GM12878 (cell line): ENCODE measurements at regions not wholly inside any gene's neighbourhood (a gene's known extent, or its start where the extent isn't known, plus 50 kb on each side); places are given as distances from the start of the nearest gene placed in this dataset.

Experiments used
- CREB1 ChIP-seq: IDR thresholded peaks from 2 replicates; pipeline ENCODE4 v1.6.1; 2012; ENCODE audit warnings: low read depth, mild to moderate bottlenecking, inconsistent platforms
- MXI1 ChIP-seq: fragments of 150-350 bp; IDR thresholded peaks from 2 replicates; pipeline ENCODE4 v1.6.1; 2011; ENCODE audit warnings: low read depth, mild to moderate bottlenecking, inconsistent platforms, low read length, improper control_type of control experiment
- MYB ChIP-seq: fragments of 150-350 bp; IDR thresholded peaks from 2 replicates; pipeline ENCODE4 v1.6.1; 2014; ENCODE audit warnings: mild to moderate bottlenecking, low read depth, low read length, borderline replicate concordance
- SIN3A ChIP-seq: IDR thresholded peaks from 2 replicates; pipeline ENCODE4 v1.6.1; 2012; ENCODE audit warnings: low read depth, low read length, improper control_type of control experiment
- SRF ChIP-seq, 2 experiments: IDR thresholded peaks; 2 replicates each; pipeline ENCODE4 v1.6.1; 2011; ENCODE audit warnings: low read depth in 2 of 2, low read length in 2 of 2, mild to moderate bottlenecking in 1 of 2, moderate library complexity in 1 of 2
- TAF1 ChIP-seq: IDR thresholded peaks from 2 replicates; pipeline ENCODE4 v1.6.1; 2011; ENCODE audit warnings: mild to moderate bottlenecking, low read depth, low read length, borderline replicate concordance
- ZNF24 ChIP-seq: fragments of 450-650 bp; IDR thresholded peaks from 2 replicates; pipeline ENCODE4 v1.6.1; 2017; ENCODE audit warnings: antibody characterized with exemption, mild to moderate bottlenecking
- ZNF274 ChIP-seq: IDR thresholded peaks from one replicate; pipeline ENCODE4 v1.8.0; 2011; ENCODE audit not compliant: insufficient read length, insufficient read depth
- TF ChIP-seq, protein P1 (sequence below): fragments of 450-650 bp; IDR thresholded peaks from 2 replicates; pipeline ENCODE4 v1.6.1; 2017; ENCODE audit warnings: antibody characterized with exemption, mild to moderate bottlenecking, moderate library complexity
- TF ChIP-seq, protein P2 (sequence below): IDR thresholded peaks from 2 replicates; pipeline ENCODE4 v1.6.1; 2012; ENCODE audit warnings: improper control_type of control experiment, low read depth, low read length; ENCODE audit not compliant: insufficient replicate concordance
- TF ChIP-seq, protein P3 (sequence below): fragments of 450-650 bp; IDR thresholded peaks from 2 replicates; pipeline ENCODE4 v1.6.1; 2017; ENCODE audit warnings: borderline replicate concordance
- TF ChIP-seq, protein P4 (sequence below): fragments of 450-650 bp; IDR thresholded peaks from 2 replicates; pipeline ENCODE4 v1.6.1; 2016; ENCODE audit warnings: mild to moderate bottlenecking
- TF ChIP-seq, protein P5 (sequence below): IDR thresholded peaks from 2 replicates; pipeline ENCODE4 v1.6.1; 2011; ENCODE audit warnings: borderline replicate concordance, low read depth, mild to moderate bottlenecking, moderate library complexity, low read length; ENCODE audit not compliant: insufficient read depth, poor library complexity, severe bottlenecking

DNA sequence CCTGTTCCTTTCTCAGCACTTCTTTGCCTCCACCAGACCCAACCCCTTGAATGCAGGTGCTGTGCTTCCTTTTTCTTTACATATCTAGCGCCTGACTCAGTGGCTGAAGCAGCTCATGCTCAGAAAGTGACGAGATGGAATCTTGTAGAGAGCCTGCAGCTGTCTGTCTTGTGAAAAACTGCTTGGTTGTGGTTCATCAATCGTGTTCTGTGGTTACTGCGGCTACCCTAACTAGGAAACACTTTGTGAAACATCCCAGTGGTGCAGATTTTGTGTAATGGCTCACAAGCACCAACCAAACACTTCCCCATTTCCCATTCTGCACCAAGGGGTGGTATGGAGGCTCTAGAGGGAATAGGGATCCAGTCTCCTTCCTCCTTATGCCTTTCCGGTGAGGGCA is 307.2 kb upstream of the MMADHC start (continued):
- TF ChIP-seq, protein P1, sequence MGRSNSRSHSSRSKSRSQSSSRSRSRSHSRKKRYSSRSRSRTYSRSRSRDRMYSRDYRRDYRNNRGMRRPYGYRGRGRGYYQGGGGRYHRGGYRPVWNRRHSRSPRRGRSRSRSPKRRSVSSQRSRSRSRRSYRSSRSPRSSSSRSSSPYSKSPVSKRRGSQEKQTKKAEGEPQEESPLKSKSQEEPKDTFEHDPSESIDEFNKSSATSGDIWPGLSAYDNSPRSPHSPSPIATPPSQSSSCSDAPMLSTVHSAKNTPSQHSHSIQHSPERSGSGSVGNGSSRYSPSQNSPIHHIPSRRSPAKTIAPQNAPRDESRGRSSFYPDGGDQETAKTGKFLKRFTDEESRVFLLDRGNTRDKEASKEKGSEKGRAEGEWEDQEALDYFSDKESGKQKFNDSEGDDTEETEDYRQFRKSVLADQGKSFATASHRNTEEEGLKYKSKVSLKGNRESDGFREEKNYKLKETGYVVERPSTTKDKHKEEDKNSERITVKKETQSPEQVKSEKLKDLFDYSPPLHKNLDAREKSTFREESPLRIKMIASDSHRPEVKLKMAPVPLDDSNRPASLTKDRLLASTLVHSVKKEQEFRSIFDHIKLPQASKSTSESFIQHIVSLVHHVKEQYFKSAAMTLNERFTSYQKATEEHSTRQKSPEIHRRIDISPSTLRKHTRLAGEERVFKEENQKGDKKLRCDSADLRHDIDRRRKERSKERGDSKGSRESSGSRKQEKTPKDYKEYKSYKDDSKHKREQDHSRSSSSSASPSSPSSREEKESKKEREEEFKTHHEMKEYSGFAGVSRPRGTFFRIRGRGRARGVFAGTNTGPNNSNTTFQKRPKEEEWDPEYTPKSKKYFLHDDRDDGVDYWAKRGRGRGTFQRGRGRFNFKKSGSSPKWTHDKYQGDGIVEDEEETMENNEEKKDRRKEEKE, result no peak
- TF ChIP-seq ZNF24 (no peak), SIN3A (no peak), MXI1 (no peak), TAF1 (no peak), MYB (no peak), SRF (IDR thresholded peaks at IDR 0.05; ENCODE audit: low read depth in 2 of 2, low read length in 2 of 2) (no peak), CREB1 (no peak), ZNF274 (no peak)
- TF ChIP-seq, protein P2, sequence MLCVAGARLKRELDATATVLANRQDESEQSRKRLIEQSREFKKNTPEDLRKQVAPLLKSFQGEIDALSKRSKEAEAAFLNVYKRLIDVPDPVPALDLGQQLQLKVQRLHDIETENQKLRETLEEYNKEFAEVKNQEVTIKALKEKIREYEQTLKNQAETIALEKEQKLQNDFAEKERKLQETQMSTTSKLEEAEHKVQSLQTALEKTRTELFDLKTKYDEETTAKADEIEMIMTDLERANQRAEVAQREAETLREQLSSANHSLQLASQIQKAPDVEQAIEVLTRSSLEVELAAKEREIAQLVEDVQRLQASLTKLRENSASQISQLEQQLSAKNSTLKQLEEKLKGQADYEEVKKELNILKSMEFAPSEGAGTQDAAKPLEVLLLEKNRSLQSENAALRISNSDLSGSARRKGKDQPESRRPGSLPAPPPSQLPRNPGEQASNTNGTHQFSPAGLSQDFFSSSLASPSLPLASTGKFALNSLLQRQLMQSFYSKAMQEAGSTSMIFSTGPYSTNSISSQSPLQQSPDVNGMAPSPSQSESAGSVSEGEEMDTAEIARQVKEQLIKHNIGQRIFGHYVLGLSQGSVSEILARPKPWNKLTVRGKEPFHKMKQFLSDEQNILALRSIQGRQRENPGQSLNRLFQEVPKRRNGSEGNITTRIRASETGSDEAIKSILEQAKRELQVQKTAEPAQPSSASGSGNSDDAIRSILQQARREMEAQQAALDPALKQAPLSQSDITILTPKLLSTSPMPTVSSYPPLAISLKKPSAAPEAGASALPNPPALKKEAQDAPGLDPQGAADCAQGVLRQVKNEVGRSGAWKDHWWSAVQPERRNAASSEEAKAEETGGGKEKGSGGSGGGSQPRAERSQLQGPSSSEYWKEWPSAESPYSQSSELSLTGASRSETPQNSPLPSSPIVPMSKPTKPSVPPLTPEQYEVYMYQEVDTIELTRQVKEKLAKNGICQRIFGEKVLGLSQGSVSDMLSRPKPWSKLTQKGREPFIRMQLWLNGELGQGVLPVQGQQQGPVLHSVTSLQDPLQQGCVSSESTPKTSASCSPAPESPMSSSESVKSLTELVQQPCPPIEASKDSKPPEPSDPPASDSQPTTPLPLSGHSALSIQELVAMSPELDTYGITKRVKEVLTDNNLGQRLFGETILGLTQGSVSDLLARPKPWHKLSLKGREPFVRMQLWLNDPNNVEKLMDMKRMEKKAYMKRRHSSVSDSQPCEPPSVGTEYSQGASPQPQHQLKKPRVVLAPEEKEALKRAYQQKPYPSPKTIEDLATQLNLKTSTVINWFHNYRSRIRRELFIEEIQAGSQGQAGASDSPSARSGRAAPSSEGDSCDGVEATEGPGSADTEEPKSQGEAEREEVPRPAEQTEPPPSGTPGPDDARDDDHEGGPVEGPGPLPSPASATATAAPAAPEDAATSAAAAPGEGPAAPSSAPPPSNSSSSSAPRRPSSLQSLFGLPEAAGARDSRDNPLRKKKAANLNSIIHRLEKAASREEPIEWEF, result no peak
- TF ChIP-seq, protein P3, sequence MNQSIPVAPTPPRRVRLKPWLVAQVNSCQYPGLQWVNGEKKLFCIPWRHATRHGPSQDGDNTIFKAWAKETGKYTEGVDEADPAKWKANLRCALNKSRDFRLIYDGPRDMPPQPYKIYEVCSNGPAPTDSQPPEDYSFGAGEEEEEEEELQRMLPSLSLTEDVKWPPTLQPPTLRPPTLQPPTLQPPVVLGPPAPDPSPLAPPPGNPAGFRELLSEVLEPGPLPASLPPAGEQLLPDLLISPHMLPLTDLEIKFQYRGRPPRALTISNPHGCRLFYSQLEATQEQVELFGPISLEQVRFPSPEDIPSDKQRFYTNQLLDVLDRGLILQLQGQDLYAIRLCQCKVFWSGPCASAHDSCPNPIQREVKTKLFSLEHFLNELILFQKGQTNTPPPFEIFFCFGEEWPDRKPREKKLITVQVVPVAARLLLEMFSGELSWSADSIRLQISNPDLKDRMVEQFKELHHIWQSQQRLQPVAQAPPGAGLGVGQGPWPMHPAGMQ, result no peak
- TF ChIP-seq, protein P4, sequence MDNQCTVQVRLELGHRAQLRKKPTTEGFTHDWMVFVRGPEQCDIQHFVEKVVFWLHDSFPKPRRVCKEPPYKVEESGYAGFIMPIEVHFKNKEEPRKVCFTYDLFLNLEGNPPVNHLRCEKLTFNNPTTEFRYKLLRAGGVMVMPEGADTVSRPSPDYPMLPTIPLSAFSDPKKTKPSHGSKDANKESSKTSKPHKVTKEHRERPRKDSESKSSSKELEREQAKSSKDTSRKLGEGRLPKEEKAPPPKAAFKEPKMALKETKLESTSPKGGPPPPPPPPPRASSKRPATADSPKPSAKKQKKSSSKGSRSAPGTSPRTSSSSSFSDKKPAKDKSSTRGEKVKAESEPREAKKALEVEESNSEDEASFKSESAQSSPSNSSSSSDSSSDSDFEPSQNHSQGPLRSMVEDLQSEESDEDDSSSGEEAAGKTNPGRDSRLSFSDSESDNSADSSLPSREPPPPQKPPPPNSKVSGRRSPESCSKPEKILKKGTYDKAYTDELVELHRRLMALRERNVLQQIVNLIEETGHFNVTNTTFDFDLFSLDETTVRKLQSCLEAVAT, result no peak
- TF ChIP-seq, protein P5, sequence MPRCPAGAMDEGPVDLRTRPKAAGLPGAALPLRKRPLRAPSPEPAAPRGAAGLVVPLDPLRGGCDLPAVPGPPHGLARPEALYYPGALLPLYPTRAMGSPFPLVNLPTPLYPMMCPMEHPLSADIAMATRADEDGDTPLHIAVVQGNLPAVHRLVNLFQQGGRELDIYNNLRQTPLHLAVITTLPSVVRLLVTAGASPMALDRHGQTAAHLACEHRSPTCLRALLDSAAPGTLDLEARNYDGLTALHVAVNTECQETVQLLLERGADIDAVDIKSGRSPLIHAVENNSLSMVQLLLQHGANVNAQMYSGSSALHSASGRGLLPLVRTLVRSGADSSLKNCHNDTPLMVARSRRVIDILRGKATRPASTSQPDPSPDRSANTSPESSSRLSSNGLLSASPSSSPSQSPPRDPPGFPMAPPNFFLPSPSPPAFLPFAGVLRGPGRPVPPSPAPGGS, result no peak
